GM19238 (cell line): ENCODE measurements at regions not wholly inside any gene's neighbourhood (a gene's known extent, or its start where the extent isn't known, plus 50 kb on each side); places are given as distances from the start of the nearest gene placed in this dataset.

Source experiments
- DNase-seq: peaks from one replicate; pipeline ENCODE4 v3.0.0; 2011; ENCODE audit warnings: low spot score; ENCODE audit not compliant: insufficient read length

- DNase-seq = no peak
Measured at GRCh38 chr13:78426183-78426582, 177.2 kb downstream of the POU4F1 start.

GRCh38 chr13:78420814-78421213, 182.5 kb downstream of the POU4F1 start:
- no peak for DNase-seq

- DNase-seq = no peak
Measured at GRCh38 chr13:78413887-78414553, 189.3 kb downstream of the POU4F1 start.

- DNase-seq = no peak
Measured at GRCh38 chr13:78410847-78411246, 192.5 kb downstream of the POU4F1 start.

GRCh38 chr13:78410164-78410563, 193.2 kb downstream of the POU4F1 start:
- no peak for DNase-seq

- no peak for DNase-seq
Measured at GRCh38 chr13:78409172-78409571, 194.2 kb downstream of the POU4F1 start.

GRCh38 chr13:78404846-78405360, 198.4 kb downstream of the POU4F1 start:
- no peak for DNase-seq

GRCh38 chr13:78402708-78403400, 200.5 kb downstream of the POU4F1 start:
- DNase-seq = no peak

- no peak for DNase-seq
Measured at GRCh38 chr13:78401873-78402707, 201.3 kb downstream of the POU4F1 start.

- no peak for DNase-seq
Measured at GRCh38 chr13:78398743-78399410, 204.5 kb downstream of the POU4F1 start.

GRCh38 chr13:78393286-78394142, 209.8 kb downstream of the POU4F1 start:
- no peak for DNase-seq

GRCh38 chr13:78383899-78384298, 219.5 kb downstream of the POU4F1 start:
- no peak for DNase-seq

GRCh38 chr13:78383071-78383484, 220.3 kb downstream of the POU4F1 start:
- DNase-seq = no peak

GRCh38 chr13:78382491-78382890, 220.9 kb downstream of the POU4F1 start:
- DNase-seq = no peak

GRCh38 chr13:78376822-78377221, 226.5 kb downstream of the POU4F1 start:
- DNase-seq = no peak

- DNase-seq = no peak
Measured at GRCh38 chr13:78376033-78376432, 227.3 kb downstream of the POU4F1 start.

- no peak for DNase-seq
Measured at GRCh38 chr13:78372581-78372980, 230.8 kb downstream of the POU4F1 start.

- DNase-seq = no peak
Measured at GRCh38 chr13:78370231-78370630, 233.1 kb downstream of the POU4F1 start.

- DNase-seq = no peak
Measured at GRCh38 chr13:78364711-78365110, 238.6 kb downstream of the POU4F1 start.

- no peak for DNase-seq
Measured at GRCh38 chr13:78341032-78341431, 262.3 kb downstream of the POU4F1 start.
